IPS-NIHi7 (cell line): ENCODE measurements at regions not wholly inside any gene's neighbourhood (a gene's known extent, or its start where the extent isn't known, plus 50 kb on each side); places are given as distances from the start of the nearest gene placed in this dataset.
A peak's percentile ranks its signal among the peaks of the same experiment; 100 is the strongest.

Source experiments
- DNase-seq: peaks from one replicate; pipeline ENCODE4 v3.0.0; 2012; ENCODE audit warnings: mixed read lengths; ENCODE audit errors: extremely low spot score

- no peak for DNase-seq
Measured at GRCh38 chr12:115640929-115641328, 636.6 kb downstream of the MED13L start.

DNA sequence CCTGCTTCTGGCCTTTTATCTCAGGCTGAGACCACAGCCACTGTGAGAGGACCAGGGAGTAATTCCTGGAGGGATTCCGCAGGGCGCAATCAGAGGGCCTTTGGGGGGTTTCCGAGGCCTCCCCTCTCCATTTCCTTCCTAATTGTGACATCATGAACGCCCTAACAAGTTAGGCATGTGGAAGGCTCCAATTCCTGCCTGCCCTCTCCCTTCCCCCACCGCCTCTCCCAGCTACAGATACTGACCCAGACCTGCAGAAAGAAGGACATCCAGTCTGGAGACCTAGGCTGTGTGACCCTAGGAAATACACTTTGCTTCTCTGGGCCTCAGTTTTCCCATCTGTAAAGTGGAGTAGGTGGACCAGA, 637.9 kb downstream of the MED13L start:
- no peak for DNase-seq

DNA sequence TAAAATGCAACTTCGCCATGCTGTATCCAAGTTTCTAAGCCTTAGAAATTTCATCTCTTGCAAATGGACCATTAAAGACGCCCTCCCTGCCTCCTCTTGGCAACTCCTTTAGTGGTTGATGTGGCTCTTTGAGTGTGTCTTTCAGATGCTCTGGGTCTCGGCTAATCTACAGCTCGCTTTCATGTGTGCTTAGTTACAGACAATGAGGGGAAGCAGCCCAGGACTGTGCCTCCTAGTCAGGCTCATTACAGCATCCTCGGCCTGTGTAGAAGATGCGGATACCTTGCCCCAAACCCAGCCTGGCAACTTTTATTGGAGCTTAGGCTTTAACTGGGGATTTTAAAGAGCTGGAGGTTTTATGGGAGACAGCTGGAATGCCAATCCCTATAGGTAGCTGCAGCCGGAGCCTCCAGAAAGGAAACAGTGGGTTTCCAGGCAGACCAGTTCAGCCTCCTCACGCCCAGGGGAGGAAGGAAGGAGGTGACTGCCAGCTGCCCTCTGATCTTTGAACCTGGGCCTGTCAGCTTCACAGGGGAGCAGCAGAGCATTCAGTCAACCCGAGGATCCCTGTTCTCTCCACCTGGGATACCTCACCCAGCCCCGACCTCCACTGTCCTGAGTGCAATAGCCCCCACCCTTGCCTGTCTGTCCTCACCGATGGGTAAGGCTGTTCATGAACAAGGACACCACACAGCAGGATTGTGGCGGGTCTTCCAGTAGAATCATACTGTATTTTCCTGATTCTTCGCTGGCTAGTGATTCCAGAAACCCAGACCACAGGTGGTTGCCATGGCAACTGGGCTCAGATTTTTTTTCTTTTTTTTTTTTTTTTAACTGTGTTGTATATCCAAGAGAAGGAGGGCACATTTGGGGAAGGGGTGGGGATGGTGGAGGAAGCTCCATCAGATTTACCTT, 638.5 kb downstream of the MED13L start:
- DNase-seq: no peak

DNA sequence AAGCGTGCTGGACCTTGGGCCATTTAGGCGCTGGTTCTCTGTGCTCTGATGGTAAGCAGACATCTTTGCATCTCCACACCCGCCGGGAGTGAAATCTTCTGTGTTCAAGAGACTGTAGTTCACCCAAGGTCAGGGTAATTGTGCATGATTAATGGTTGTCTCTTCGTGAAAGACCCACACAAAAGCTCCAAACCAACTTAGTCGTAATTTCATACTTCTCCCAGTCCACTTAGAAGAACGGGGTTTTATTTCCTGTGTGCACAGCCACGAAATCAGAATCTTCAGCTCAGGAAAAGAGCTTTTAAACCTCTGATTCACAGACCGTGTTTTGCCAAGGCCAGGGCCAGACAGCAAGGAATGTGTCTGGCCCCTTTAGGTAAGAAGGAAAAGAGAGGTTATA, 640.9 kb downstream of the MED13L start:
- no peak for DNase-seq

DNA sequence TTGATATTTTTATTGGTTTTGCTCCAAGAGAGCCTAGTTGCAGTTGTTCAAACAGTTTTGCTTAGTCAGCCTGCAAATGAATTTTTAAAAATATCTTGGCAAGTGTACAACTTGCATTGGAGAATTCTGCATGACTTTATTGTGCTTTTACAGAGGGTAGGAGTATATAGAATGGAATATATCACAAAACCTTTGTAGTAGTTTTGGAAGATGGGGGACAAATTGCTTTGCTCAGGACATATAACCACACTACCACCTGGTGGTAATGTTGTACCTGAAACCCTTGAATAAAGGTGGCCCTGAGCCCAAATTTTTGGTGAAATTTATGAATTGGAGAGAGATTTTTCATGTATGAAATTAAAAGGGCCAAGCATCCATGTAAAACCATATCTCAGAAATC, 645.2 kb downstream of the MED13L start:
- peak; percentile 24 for DNase-seq

- DNase-seq: no peak
Measured at GRCh38 chr12:115630136-115630535, 647.4 kb downstream of the MED13L start.

GRCh38 chr12:115626210-115626609, 651.3 kb downstream of the MED13L start:
- DNase-seq: no peak

- DNase-seq: peak; percentile 45
Measured at GRCh38 chr12:115623764-115624334, 653.6 kb downstream of the MED13L start.

DNA sequence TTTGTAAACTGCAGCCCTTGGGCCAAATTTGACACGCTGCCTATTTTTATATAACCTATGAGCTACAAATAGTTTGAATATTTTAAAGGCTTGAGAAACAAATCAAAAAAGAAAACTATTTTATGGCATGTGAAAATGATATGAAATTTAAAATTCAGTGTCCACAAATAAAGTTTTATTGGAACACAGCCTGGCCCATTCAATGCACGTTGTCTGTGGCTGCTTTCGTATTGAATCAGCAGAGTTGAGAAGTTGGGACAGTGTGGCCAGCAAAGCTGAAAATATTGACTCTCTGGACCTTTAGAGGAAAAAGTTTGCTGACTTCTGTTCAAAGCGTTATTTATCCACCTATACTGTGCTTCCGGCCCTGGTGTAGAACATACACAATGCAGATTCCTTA, 654.2 kb downstream of the MED13L start:
- no peak for DNase-seq

DNA sequence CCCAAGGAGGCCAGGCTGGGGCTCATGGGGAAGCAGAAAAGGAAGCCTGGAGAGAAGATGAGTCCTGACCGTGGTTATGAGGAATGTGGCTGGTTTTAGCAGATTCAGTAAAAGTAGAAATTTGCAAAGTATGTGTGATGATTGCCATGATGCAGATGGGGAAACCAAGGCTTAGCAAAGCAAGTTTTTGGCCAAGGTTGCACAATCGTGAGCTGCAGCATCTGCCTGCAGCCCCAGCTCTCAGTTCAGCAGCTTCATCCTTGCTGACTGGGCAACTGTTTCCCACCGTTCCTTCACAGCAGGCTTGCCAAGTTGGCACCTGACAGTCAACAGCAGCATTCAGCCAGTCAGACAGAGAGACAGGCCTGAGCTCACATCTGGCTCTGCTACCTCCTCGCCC, 656.7 kb downstream of the MED13L start:
- DNase-seq: no peak

GRCh38 chr12:115619889-115620288, 657.6 kb downstream of the MED13L start:
- no peak for DNase-seq

DNA sequence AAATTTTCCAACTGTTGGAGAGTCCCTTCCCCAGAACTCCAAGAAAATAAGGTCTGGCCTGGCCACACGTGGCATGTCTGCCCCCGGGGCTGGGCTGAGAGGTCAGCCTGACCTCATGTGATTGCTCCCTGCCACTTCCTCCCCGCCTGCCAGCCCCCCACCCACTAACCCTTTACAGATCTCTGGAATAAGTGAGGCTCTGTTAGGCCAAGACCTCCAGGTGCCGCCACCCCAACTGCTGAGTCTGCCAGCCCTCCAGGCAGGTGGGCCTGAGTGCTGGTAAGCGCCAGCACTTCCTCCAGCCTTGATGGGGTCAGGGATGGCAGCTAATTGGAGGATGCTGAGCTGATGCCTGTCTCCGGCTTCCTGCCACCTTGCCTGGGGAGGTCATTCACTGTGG, 658.4 kb downstream of the MED13L start:
- no peak for DNase-seq

DNA sequence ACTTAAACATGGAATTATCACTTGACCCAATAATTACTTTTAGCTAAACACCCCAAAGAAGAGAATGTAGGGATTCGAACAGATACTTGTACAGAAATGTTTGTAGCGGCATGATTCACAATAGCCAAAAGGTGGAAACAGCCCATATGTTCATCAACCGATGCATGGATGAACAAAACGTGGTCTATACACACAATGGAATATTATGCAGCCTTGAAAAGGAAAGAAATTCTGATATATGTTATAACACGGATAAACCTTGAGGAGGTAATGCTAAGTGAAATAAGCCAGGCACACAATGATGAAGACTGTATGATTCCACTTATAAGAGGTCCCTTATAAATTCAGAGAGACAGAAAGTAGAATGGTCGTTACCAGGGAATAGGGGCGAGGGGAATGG, 659.4 kb downstream of the MED13L start:
- no peak for DNase-seq

- peak; percentile 70 for DNase-seq
Measured at GRCh38 chr12:115617391-115617790, 660.1 kb downstream of the MED13L start.

- DNase-seq: no peak
Measured at GRCh38 chr12:115611477-115611876, 666.0 kb downstream of the MED13L start.

GRCh38 chr12:115609347-115609746, 668.1 kb downstream of the MED13L start:
- no peak for DNase-seq

- DNase-seq: no peak
Measured at GRCh38 chr12:115606040-115606439, 671.5 kb downstream of the MED13L start.

DNA sequence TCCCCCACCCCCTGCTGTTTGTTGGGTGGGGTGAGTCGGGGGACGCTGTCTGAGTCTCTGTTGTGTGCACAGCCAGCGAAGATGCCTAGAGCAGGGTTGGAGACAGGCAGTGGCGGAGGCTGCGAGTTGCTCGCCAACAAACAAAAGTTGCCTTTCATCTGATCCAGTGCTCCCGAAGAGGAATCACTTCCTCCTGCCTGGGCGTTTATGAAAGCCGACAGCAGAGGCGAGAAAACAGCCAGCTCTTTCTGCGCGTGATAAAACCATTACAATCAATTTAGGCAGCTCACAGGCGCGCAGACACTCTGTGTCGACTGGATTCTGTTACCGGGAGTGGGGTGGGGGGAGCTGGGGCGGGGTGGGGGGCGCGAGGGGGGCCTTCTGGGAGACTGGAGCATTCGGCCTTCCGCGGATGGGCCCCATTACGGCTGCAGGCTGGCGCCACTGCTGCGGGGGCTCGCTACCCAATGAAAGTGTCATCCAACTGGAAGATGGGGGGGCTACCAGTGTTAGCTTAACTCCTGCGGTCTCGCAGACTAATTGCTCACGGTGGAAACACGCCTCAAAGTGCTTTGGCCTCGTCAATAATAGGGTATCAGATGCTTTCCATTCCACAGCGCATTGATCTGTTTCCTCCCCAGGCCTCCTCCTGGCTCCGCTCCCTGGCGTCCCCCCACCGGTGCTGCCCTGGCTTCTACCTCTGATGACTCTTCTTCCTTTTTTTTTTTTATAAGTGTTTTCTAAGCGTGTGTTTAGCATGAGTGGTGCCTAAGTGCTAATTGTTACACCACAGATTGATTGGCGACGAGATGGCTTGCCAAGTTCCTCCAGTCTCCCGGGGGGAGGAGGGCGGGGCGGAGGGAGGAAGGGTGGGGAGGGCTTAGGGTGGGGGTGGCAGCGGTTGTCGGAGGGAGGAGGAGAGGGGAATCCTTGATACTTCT, 678.4 kb downstream of the MED13L start:
- DNase-seq: no peak

DNA sequence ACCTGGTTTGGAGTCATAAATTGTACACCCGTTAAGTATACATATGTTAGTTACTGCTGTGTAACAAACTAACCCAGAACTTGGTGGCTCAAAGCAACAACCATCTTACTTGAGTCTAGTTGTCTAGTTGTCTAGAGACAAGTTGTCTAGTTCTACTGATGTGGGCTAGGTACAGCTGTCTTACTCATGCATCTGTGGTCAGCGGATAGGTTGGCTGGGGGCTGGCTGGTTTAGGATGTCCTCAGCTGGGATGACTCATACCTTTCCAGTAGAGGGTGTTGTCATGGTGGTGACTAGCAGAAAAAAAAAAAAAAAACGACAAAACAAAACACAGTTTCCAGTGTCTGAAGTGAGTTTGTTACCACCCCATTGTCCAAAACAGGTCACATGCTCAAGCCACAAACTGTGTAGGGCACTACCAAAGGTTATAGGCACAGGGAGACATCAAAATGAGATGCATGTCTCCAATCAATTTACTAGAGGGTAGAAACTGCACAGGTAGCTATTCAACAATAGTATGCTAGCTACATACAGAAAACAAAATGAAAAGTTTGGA, 680.3 kb downstream of the MED13L start:
- no peak for DNase-seq

- DNase-seq: no peak
Measured at GRCh38 chr12:115588131-115588530, 689.4 kb downstream of the MED13L start.

DNA sequence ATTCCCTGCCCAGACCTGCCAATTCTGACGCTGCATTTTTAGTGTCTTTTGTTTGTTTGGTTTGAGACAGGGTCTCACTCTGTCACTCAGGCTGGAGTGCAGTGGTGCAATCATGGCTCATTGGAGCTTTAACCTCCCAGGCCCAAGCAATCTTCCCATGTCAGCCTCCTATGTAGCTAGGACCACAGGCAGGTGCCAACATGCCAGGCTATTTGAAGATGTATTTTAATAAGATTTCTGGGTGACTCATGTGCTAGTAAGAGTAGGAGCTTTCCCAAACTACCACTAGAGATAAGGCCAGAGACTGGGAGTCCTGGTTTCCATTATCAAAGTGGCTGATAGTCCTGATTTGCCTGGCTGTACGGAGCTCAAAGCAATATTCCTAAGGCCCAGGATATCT, 693.3 kb downstream of the MED13L start:
- no peak for DNase-seq

- no peak for DNase-seq
Measured at GRCh38 chr12:115583591-115583990, 693.9 kb downstream of the MED13L start.
